HEK293T (cell line): ENCODE measurements at regions not wholly inside any gene's neighbourhood (a gene's known extent, or its start where the extent isn't known, plus 50 kb on each side); places are given as distances from the start of the nearest gene placed in this dataset.

Experiments used
- BHLHE40 ChIP-seq: fragments of 450-650 bp; IDR thresholded peaks from 2 replicates; pipeline ENCODE4 v1.6.1; 2016; ENCODE audit warnings: mild to moderate bottlenecking, moderate library complexity, borderline replicate concordance
- ELF4 ChIP-seq: fragments of 450-650 bp; IDR thresholded peaks from 2 replicates; pipeline ENCODE4 v1.6.1; 2017; ENCODE audit warnings: antibody characterized with exemption
- FOXA1 ChIP-seq: fragments of 450-650 bp; IDR thresholded peaks from 2 replicates; pipeline ENCODE4 v1.6.1; 2016; ENCODE audit warnings: mild to moderate bottlenecking
- FOXK2 ChIP-seq: fragments of 450-650 bp; IDR thresholded peaks from 2 replicates; pipeline ENCODE4 v1.6.1; 2016; ENCODE audit warnings: mild to moderate bottlenecking
- NFRKB ChIP-seq: fragments of 450-650 bp; IDR thresholded peaks from 2 replicates; pipeline ENCODE4 v1.6.1; 2016; ENCODE audit warnings: mild to moderate bottlenecking, moderate library complexity
- SUZ12 ChIP-seq: fragments of 450-650 bp; IDR thresholded peaks from 2 replicates; pipeline ENCODE4 v1.6.1; 2016; ENCODE audit warnings: mild to moderate bottlenecking

DNA sequence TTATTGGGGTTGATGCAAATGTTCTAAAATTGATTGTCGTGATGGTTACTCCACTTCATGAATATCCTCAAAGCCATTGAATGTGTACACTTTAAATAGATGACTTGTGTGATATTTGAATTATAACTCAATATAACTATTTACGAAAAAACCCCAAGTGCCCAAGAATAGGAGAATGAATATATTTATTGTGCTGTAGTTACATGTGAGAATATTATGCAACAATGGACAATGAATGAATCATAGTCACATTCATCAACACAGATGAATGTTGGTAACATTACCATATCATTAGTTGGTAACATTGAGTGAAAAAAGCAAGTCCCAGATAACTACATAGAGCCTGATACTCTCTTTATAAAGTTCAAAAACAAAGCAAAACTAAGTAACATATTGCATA is 127.8 kb upstream of the UBL3 start:
- TF ChIP-seq FOXK2 (no peak), SUZ12 (no peak), NFRKB (no peak), FOXA1 (no peak), BHLHE40 (no peak), ELF4 (no peak)
